ENCODE measurements at regions not wholly inside any gene's neighbourhood (a gene's known extent, or its start where the extent isn't known, plus 50 kb on each side); places are given as distances from the start of the nearest gene placed in this dataset.

DNA sequence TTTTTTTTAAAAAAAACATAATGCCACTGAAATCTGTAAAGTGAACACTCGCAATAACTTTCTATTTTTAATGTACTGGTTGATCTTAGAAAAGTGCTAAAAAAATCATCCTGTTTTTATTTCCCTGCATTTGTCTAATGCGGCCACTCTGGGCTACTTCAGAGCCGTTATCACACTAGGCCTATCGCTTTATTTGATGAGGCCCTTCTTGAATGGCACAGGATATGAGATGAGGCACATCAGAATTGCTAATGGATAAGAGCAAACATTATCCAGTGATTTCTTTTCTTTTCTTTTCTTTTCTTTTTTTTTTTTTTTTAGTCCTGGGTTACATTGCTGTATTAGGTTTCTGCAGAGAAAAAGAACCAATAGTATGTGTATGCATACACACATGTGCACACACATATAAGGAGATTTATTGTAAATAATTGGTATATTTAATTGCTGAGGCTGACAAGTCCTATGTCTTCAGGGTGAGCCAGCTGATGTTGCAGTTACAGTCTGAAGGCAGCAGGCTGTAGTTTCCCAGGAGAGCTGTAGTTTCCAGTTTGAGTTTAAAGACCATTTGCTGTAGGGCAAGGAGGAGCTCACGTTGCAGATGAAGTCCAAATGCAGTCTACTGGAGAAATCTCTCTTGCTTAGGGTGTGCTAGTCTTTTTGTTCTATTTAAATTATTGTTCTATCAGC is 391.7 kb downstream of the MED10 start:
- TF ChIP-seq, protein P1, sequence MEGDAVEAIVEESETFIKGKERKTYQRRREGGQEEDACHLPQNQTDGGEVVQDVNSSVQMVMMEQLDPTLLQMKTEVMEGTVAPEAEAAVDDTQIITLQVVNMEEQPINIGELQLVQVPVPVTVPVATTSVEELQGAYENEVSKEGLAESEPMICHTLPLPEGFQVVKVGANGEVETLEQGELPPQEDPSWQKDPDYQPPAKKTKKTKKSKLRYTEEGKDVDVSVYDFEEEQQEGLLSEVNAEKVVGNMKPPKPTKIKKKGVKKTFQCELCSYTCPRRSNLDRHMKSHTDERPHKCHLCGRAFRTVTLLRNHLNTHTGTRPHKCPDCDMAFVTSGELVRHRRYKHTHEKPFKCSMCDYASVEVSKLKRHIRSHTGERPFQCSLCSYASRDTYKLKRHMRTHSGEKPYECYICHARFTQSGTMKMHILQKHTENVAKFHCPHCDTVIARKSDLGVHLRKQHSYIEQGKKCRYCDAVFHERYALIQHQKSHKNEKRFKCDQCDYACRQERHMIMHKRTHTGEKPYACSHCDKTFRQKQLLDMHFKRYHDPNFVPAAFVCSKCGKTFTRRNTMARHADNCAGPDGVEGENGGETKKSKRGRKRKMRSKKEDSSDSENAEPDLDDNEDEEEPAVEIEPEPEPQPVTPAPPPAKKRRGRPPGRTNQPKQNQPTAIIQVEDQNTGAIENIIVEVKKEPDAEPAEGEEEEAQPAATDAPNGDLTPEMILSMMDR (IDR thresholded peaks at IDR 0.05) = no peak
- TF ChIP-seq POLR2A (IDR thresholded peaks at IDR 0.05) = no peak

Data from adrenal gland (tissue), 5 donors.